ENCODE measurements at regions not wholly inside any gene's neighbourhood (a gene's known extent, or its start where the extent isn't known, plus 50 kb on each side); places are given as distances from the start of the nearest gene placed in this dataset.

DNA sequence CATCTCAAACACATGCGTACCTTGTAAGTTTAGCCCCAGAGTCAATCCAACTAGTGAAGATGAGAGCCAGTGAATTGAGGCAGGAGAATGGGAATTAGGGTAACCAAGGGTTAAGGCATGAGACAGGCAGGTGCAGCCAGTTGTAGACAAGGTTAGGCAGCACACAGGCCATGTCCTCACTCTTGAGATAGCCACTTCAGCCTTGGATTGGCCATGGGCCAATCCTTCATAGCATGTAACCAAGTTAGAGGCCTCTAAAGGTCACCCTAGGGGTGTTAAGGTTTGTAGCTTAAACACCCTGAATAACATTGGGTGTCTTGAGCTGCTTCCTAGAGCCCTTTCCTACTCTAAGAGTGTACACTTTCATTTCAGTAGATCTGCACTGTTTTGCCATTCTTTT lies 208.2 kb upstream of the RBM19 start:
- H3T11ph ChIP-seq (ENCODE audit: low read length) = no peak overlapping the region
- no peaks in the 10 kb centered on the region for H3K23me2 ChIP-seq (ENCODE audit: insufficient read length, low read depth, low read length, poor library complexity, severe bottlenecking)
- H2BK5ac ChIP-seq (ENCODE audit: insufficient read length, low read length) = no peak overlapping the region
- Mint-ChIP-seq H3K4me3 (no peak overlapping the region), H3K36me3 (ENCODE audit: insufficient read depth in 1 of 3, low read depth in 3 of 3) (no peaks in the 10 kb centered on the region), H3K9me3 (no peaks in the 10 kb centered on the region; a peak in 1 of 5 replicates), H3K27ac (no peak overlapping the region), H3K27me3 (ENCODE audit: low read depth) (peaks cover 33% of the 10 kb centered on the region), H3K4me1 (peaks cover 5 to 8% of the 10 kb centered on the region in 2 experiments; a peak in 2 of 4 replicates)
- H4K8ac ChIP-seq (replicated peaks; ENCODE audit: insufficient read length, low read depth, low read length) = no peak overlapping the region
- no peak overlapping the region for H4K91ac ChIP-seq (ENCODE audit: insufficient read length, low read depth, low read length)
- no peak overlapping the region for H3K56ac ChIP-seq (ENCODE audit: insufficient read length, low read depth, low read length)
- no peak overlapping the region for H3K23ac ChIP-seq (ENCODE audit: insufficient read length, low read depth, low read length)
- no peaks in the 10 kb centered on the region for H3K27me3 ChIP-seq (ENCODE audit: insufficient read depth, low read length)
- H3K18ac ChIP-seq (ENCODE audit: insufficient read length, low read depth, low read length) = no peak overlapping the region
- H2BK120ac ChIP-seq (ENCODE audit: low read depth, low read length, poor library complexity, severe bottlenecking) = no peak overlapping the region
- H3K79me2 ChIP-seq (ENCODE audit: insufficient read depth, low read length) = no peaks in the 10 kb centered on the region
- no peak overlapping the region for H2BK15ac ChIP-seq (ENCODE audit: low read depth, low read length)
- H3K79me1 ChIP-seq (ENCODE audit: insufficient read depth, low read depth, low read length, poor library complexity, severe bottlenecking) = no peaks in the 10 kb centered on the region
- H2BK12ac ChIP-seq (ENCODE audit: insufficient read length, low read depth, low read length) = no peak overlapping the region
- no peak for DNase-seq
- WGBS (ENCODE audit: extremely low coverage, insufficient read length, low lambda C conversion rate) = no CpG with 5 or more reads among the region's 1 CpG
- no peak overlapping the region for H2AFZ ChIP-seq (ENCODE audit: low read length)
- TF ChIP-seq CTCF (conservative IDR thresholded peaks at IDR 0.05) = no peak
- H4K20me1 ChIP-seq (ENCODE audit: control insufficient read depth, insufficient read depth, insufficient read length) = no peaks in the 10 kb centered on the region
- H3K27ac ChIP-seq (ENCODE audit: insufficient read length, low read depth, low read length) = no peak overlapping the region
- H3K4me2 ChIP-seq (ENCODE audit: insufficient read depth, insufficient read length, low read length) = no peak overlapping the region
- H2BK20ac ChIP-seq (ENCODE audit: low read depth, low read length, poor library complexity, severe bottlenecking) = no peak overlapping the region
- no peak overlapping the region for H3K4ac ChIP-seq (ENCODE audit: low read depth, low read length)
- no peak overlapping the region for H2AK5ac ChIP-seq (ENCODE audit: insufficient read length, low read length)
- no peaks in the 10 kb centered on the region for H3K9me3 ChIP-seq (ENCODE audit: control insufficient read depth, low read depth, low read length)
- no peak overlapping the region for H4K5ac ChIP-seq (ENCODE audit: insufficient read length, low read depth, low read length)
- H3K14ac ChIP-seq (ENCODE audit: insufficient read depth, low read length) = no peak overlapping the region
- no peaks in the 10 kb centered on the region for H3K4me1 ChIP-seq (ENCODE audit: insufficient read depth, low read length)
- no peak overlapping the region for H3K9ac ChIP-seq (ENCODE audit: extremely low read depth, insufficient read length, low read length)
